Gastroesophageal sphincter (tissue), 3 donors: ENCODE measurements at regions not wholly inside any gene's neighbourhood (a gene's known extent, or its start where the extent isn't known, plus 50 kb on each side); places are given as distances from the start of the nearest gene placed in this dataset.

ENCODE experiments used
- POLR2A ChIP-seq, 2 donors: fragments of 450-650 bp; IDR thresholded peaks; one replicate each; pipeline ENCODE4 v1.6.1; 2017; ENCODE audit warnings: antibody characterized with exemption in 2 of 2, mild to moderate bottlenecking in 2 of 2, moderate library complexity in 1 of 2
- POLR2AphosphoS5 ChIP-seq: sonication (generic); formaldehyde crosslinking; IDR thresholded peaks from one replicate; pipeline ENCODE4 v1.6.1; 2017; ENCODE audit warnings: antibody characterized with exemption
- TF ChIP-seq, protein P1 (sequence below), 4 experiments: fragments of 200-600 bp in 2 of 4; fragments of 450-650 bp in 2 of 4; sonication (generic) in 1 of 4; IDR thresholded peaks; one replicate each; pipeline ENCODE4 v1.5.1; 2017 to 2019; ENCODE audit warnings: antibody characterized with exemption in 4 of 4, mild to moderate bottlenecking in 2 of 4, moderate library complexity in 2 of 4

DNA sequence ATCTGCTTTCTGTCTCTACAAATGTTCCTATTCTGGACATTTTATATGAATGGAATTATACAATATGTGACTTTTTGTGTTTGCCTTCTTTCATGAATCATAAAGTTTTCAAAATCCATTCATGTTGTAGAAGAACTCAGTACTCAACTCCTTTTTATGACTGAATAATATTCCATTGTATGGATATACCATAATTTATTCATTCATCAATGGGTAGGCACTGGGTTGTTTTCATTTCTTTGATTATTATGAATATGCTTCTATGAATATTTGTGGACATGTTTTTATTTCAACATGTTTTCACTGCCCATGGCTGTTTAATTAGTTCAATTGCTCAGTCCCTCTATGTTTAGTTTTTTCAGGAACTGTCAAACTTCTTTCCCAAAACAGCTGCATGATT is 76.5 kb upstream of the GTSF1L start:
- TF ChIP-seq, protein P1, sequence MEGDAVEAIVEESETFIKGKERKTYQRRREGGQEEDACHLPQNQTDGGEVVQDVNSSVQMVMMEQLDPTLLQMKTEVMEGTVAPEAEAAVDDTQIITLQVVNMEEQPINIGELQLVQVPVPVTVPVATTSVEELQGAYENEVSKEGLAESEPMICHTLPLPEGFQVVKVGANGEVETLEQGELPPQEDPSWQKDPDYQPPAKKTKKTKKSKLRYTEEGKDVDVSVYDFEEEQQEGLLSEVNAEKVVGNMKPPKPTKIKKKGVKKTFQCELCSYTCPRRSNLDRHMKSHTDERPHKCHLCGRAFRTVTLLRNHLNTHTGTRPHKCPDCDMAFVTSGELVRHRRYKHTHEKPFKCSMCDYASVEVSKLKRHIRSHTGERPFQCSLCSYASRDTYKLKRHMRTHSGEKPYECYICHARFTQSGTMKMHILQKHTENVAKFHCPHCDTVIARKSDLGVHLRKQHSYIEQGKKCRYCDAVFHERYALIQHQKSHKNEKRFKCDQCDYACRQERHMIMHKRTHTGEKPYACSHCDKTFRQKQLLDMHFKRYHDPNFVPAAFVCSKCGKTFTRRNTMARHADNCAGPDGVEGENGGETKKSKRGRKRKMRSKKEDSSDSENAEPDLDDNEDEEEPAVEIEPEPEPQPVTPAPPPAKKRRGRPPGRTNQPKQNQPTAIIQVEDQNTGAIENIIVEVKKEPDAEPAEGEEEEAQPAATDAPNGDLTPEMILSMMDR (IDR thresholded peaks at IDR 0.05), result no peak
- TF ChIP-seq POLR2A (IDR thresholded peaks at IDR 0.05) (no peak), POLR2AphosphoS5 (no peak)
